Stromal cell of bone marrow (primary cell): ENCODE measurements at regions not wholly inside any gene's neighbourhood (a gene's known extent, or its start where the extent isn't known, plus 50 kb on each side); places are given as distances from the start of the nearest gene placed in this dataset.

Experiments used
- DNase-seq: peaks from one replicate; pipeline ENCODE4 v3.0.0-alpha.2; 2012; ENCODE audit warnings: low read depth

GRCh38 chr4:60194214-60194613 is 1005.9 kb upstream of the ADGRL3 start:
- no peak for DNase-seq

- DNase-seq, result no peak
Measured at GRCh38 chr4:60195256-60195655, 1004.9 kb upstream of the ADGRL3 start.

GRCh38 chr4:60201052-60201673 is 999.0 kb upstream of the ADGRL3 start:
- DNase-seq, result peak; percentile 14

GRCh38 chr4:60209588-60209987 is 990.5 kb upstream of the ADGRL3 start:
- no peak for DNase-seq

- DNase-seq, result no peak
Measured at GRCh38 chr4:60215906-60216305, 984.2 kb upstream of the ADGRL3 start.

- DNase-seq, result peak; percentile 25
Measured at GRCh38 chr4:60216752-60217151, 983.4 kb upstream of the ADGRL3 start.

GRCh38 chr4:60221866-60222265 is 978.3 kb upstream of the ADGRL3 start:
- DNase-seq, result no peak

GRCh38 chr4:60223208-60223923 is 976.8 kb upstream of the ADGRL3 start:
- DNase-seq, result peak; percentile 56

- no peak for DNase-seq
Measured at GRCh38 chr4:60241866-60242265, 958.3 kb upstream of the ADGRL3 start.

- no peak for DNase-seq
Measured at GRCh38 chr4:60249784-60250183, 950.3 kb upstream of the ADGRL3 start.

GRCh38 chr4:60250657-60251056 is 949.5 kb upstream of the ADGRL3 start:
- no peak for DNase-seq

- no peak for DNase-seq
Measured at GRCh38 chr4:60259781-60260180, 940.3 kb upstream of the ADGRL3 start.

GRCh38 chr4:60266505-60266904 is 933.6 kb upstream of the ADGRL3 start:
- DNase-seq, result no peak

- DNase-seq, result no peak
Measured at GRCh38 chr4:60296386-60296785, 903.7 kb upstream of the ADGRL3 start.

- DNase-seq, result peak; percentile 66
Measured at GRCh38 chr4:60313611-60314178, 886.4 kb upstream of the ADGRL3 start.

- DNase-seq, result no peak
Measured at GRCh38 chr4:60314416-60314815, 885.7 kb upstream of the ADGRL3 start.

GRCh38 chr4:60315586-60315985 is 884.5 kb upstream of the ADGRL3 start:
- no peak for DNase-seq

GRCh38 chr4:60326735-60327134 is 873.4 kb upstream of the ADGRL3 start:
- DNase-seq, result no peak

- DNase-seq, result no peak
Measured at GRCh38 chr4:60327651-60328050, 872.5 kb upstream of the ADGRL3 start.

GRCh38 chr4:60344908-60345307 is 855.2 kb upstream of the ADGRL3 start:
- peak; percentile 21 for DNase-seq

GRCh38 chr4:60345392-60345791 is 854.7 kb upstream of the ADGRL3 start:
- no peak for DNase-seq

- DNase-seq, result no peak
Measured at GRCh38 chr4:60359746-60360367, 840.3 kb upstream of the ADGRL3 start.

- DNase-seq, result no peak
Measured at GRCh38 chr4:60365176-60365575, 835.0 kb upstream of the ADGRL3 start.
